H9 (cell line): ENCODE measurements at regions not wholly inside any gene's neighbourhood (a gene's known extent, or its start where the extent isn't known, plus 50 kb on each side); places are given as distances from the start of the nearest gene placed in this dataset.

Experiments
- DNase-seq: peaks from one replicate; pipeline ENCODE4 v3.0.0-alpha.2; 2017
- H2AFZ ChIP-seq: one replicate; pipeline ENCODE4 v1.6.1; 2013; ENCODE audit warnings: mild to moderate bottlenecking, low read length, control low read depth, moderate library complexity
- H2AK5ac ChIP-seq: 2 replicates; pipeline ENCODE4 v1.6.1; 2013; ENCODE audit warnings: low read length, control low read depth, mixed read lengths; ENCODE audit not compliant: insufficient read length
- H2BK120ac ChIP-seq: one replicate; pipeline ENCODE4 v1.6.1; 2013; ENCODE audit warnings: low read depth, mild to moderate bottlenecking, low read length, control low read depth, inconsistent platforms; ENCODE audit not compliant: poor library complexity, severe bottlenecking
- H2BK12ac ChIP-seq: 2 replicates; pipeline ENCODE4 v1.6.1; 2013; ENCODE audit warnings: low read length, control low read depth, mixed read lengths, low read depth; ENCODE audit not compliant: insufficient read length
- H2BK15ac ChIP-seq: 2 replicates; pipeline ENCODE4 v1.6.1; 2013; ENCODE audit warnings: low read depth, low read length, control low read depth
- H2BK20ac ChIP-seq: one replicate; pipeline ENCODE4 v1.6.1; 2013; ENCODE audit warnings: low read depth, mild to moderate bottlenecking, low read length, control low read depth, inconsistent platforms; ENCODE audit not compliant: poor library complexity, severe bottlenecking
- H2BK5ac ChIP-seq: 2 replicates; pipeline ENCODE4 v1.6.1; 2013; ENCODE audit warnings: low read length, control low read depth, mixed read lengths; ENCODE audit not compliant: insufficient read length
- H3K14ac ChIP-seq: 2 replicates; pipeline ENCODE4 v1.6.1; 2013; ENCODE audit warnings: low read length, control low read depth; ENCODE audit not compliant: insufficient read depth
- H3K18ac ChIP-seq: 2 replicates; pipeline ENCODE4 v1.6.1; 2013; ENCODE audit warnings: low read depth, mild to moderate bottlenecking, mixed read lengths, low read length, control low read depth; ENCODE audit not compliant: insufficient read length
- H3K23ac ChIP-seq: 2 replicates; pipeline ENCODE4 v1.6.1; 2013; ENCODE audit warnings: low read length, control low read depth, mixed read lengths, low read depth; ENCODE audit not compliant: insufficient read length
- H3K23me2 ChIP-seq: 2 replicates; pipeline ENCODE4 v1.6.1; 2013; ENCODE audit warnings: low read depth, mild to moderate bottlenecking, mixed read lengths, low read length, control low read depth; ENCODE audit not compliant: insufficient read length, poor library complexity, severe bottlenecking
- H3K27ac ChIP-seq: 2 replicates; pipeline ENCODE4 v1.5.1; 2013; ENCODE audit warnings: low read length, control low read depth, mixed read lengths, low read depth; ENCODE audit not compliant: insufficient read length
- H3K27me3 ChIP-seq: 2 replicates; pipeline ENCODE4 v1.6.1; 2013; ENCODE audit warnings: low read length, control low read depth, inconsistent platforms; ENCODE audit not compliant: insufficient read depth
- H3K4ac ChIP-seq: 2 replicates; pipeline ENCODE4 v1.6.1; 2013; ENCODE audit warnings: low read depth, mild to moderate bottlenecking, control low read depth, inconsistent platforms, low read length, moderate library complexity
- H3K4me1 ChIP-seq: 2 replicates; pipeline ENCODE4 v1.6.1; 2013; ENCODE audit warnings: low read length, control low read depth, inconsistent platforms; ENCODE audit not compliant: insufficient read depth
- H3K4me2 ChIP-seq: 2 replicates; pipeline ENCODE4 v1.6.1; 2013; ENCODE audit warnings: low read length, control low read depth, mixed read lengths; ENCODE audit not compliant: insufficient read length, insufficient read depth
- H3K56ac ChIP-seq: 2 replicates; pipeline ENCODE4 v1.6.1; 2013; ENCODE audit warnings: low read depth, mild to moderate bottlenecking, mixed read lengths, low read length, control low read depth; ENCODE audit not compliant: insufficient read length
- H3K79me1 ChIP-seq: 2 replicates; pipeline ENCODE4 v1.6.1; 2013; ENCODE audit warnings: low read depth, mild to moderate bottlenecking, moderate library complexity, low read length, control low read depth, inconsistent platforms; ENCODE audit not compliant: insufficient read depth, poor library complexity, severe bottlenecking
- H3K79me2 ChIP-seq: 2 replicates; pipeline ENCODE4 v1.6.1; 2013; ENCODE audit warnings: low read length, control low read depth, inconsistent platforms; ENCODE audit not compliant: insufficient read depth
- H3K9ac ChIP-seq: 2 replicates; pipeline ENCODE4 v1.6.1; 2013; ENCODE audit warnings: low read length, control low read depth, mixed read lengths; ENCODE audit not compliant: insufficient read length; ENCODE audit errors: extremely low read depth
- H3K9me3 ChIP-seq: one replicate; pipeline ENCODE4 v1.6.1; 2013; ENCODE audit warnings: low read depth, low read length, inconsistent platforms; ENCODE audit not compliant: control insufficient read depth
- H3T11ph ChIP-seq: one replicate; pipeline ENCODE4 v1.6.1; 2013; ENCODE audit warnings: mild to moderate bottlenecking, low read length, control low read depth, inconsistent platforms
- H4K20me1 ChIP-seq: one replicate; pipeline ENCODE4 v1.6.1; 2013; ENCODE audit not compliant: control insufficient read depth, insufficient read length, insufficient read depth
- H4K5ac ChIP-seq: 2 replicates; pipeline ENCODE4 v1.6.1; 2013; ENCODE audit warnings: low read depth, mild to moderate bottlenecking, mixed read lengths, low read length, control low read depth; ENCODE audit not compliant: insufficient read length
- H4K8ac ChIP-seq: replicated peaks from 2 replicates; pipeline ENCODE4 v1.6.1; 2013; ENCODE audit warnings: low read length, control low read depth, mixed read lengths, low read depth; ENCODE audit not compliant: insufficient read length
- H4K91ac ChIP-seq: 2 replicates; pipeline ENCODE4 v1.6.1; 2013; ENCODE audit warnings: low read depth, mild to moderate bottlenecking, moderate library complexity, mixed read lengths, low read length, control low read depth; ENCODE audit not compliant: insufficient read length
- H3K27ac Mint-ChIP-seq, 3 experiments: 2 replicates in 2 of 3; 3 replicates in 1 of 3; pipeline ENCODE4 v1.8.0; 2020 to 2021; ENCODE audit warnings: mixed read lengths in 3 of 3, mild to moderate bottlenecking in 1 of 3, moderate library complexity in 1 of 3
- H3K27me3 Mint-ChIP-seq: 2 replicates; pipeline ENCODE4 v1.8.0; 2021; ENCODE audit warnings: low read depth, mild to moderate bottlenecking, moderate library complexity, mixed read lengths
- H3K36me3 Mint-ChIP-seq, 3 experiments: 2 replicates in 2 of 3; 3 replicates in 1 of 3; pipeline ENCODE4 v1.8.0; 2020 to 2021; ENCODE audit warnings: low read depth in 3 of 3, mixed read lengths in 3 of 3; ENCODE audit not compliant: insufficient read depth in 1 of 3
- H3K4me1 Mint-ChIP-seq, 2 experiments: 2 replicates each; pipeline ENCODE4 v1.8.0; 2020; ENCODE audit warnings: mixed read lengths in 2 of 2
- H3K4me3 Mint-ChIP-seq, 2 experiments: 2 replicates in 1 of 2; 3 replicates in 1 of 2; pipeline ENCODE4 v1.8.0; 2020 to 2021; ENCODE audit warnings: mild to moderate bottlenecking in 2 of 2, mixed read lengths in 2 of 2, moderate library complexity in 1 of 2
- H3K9me3 Mint-ChIP-seq, 2 experiments: 2 replicates in 1 of 2; 3 replicates in 1 of 2; pipeline ENCODE4 v1.8.0; 2020; ENCODE audit warnings: mild to moderate bottlenecking in 2 of 2, mixed read lengths in 2 of 2, moderate library complexity in 1 of 2
- WGBS: extraction: QIAGEN DNeasy Blood & Tissue Kit; methylation state at CpG from one replicate; pipeline ENCODE4 v1.1.7; 2013; ENCODE audit warnings: missing lambda C conversion rate, low lambda C conversion rate, mixed read lengths; ENCODE audit not compliant: insufficient read length; ENCODE audit errors: extremely low coverage; 5-methylcytosine and 5-hydroxymethylcytosine counted together
- TF ChIP-seq, protein P1 (sequence below): fragments of 200-600 bp; sonication (generic); conservative IDR thresholded peaks from 3 replicates; pipeline ENCODE4 v1.8.0; 2021; ENCODE audit warnings: antibody characterized with exemption, mild to moderate bottlenecking

DNA sequence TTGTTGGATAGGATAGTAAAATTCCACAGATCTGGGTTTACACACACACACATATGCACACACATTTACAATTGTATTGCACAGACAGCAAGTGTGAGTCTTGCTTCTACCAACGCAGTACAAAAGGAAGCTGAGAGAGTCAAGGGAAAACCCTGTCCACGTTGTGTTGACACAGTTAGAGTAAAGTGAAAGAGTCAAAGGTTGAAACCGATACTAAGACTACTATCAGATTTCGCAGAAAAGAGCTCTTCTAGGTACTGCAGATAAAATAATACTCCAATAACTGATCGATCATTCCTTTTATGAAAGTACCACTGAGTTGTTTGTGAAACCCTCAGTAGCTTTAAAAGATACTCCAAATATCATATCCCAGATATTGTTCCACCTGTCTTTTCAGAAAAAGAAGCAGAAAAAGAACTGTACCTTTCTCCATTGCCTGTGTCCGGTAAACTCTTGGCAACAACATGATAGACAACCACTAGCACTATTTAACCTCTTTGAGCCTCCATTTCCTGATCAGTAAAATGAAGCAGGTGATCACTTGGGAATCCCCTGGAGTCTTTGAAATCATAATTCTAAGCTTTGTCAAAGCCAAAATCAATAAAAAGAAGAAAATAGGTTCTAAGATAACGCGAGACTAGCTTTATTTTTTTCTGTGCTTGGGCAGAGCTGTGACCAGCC is 224.6 kb upstream of the FOXN3 start:
- H2BK5ac ChIP-seq: no peak overlapping the region
- H3K18ac ChIP-seq: no peak overlapping the region
- no peak overlapping the region for H3K27ac ChIP-seq
- H3K23me2 ChIP-seq: no peaks in the 10 kb centered on the region
- WGBS: no CpG with 5 or more reads among the region's 8 CpGs
- no peaks in the 10 kb centered on the region for H3K4me1 ChIP-seq
- Mint-ChIP-seq H3K4me1 (peaks cover 19 to 20% of the 10 kb centered on the region in 2 experiments), H3K9me3 (peaks cover 4 to 6% of the 10 kb centered on the region in 2 experiments; a peak in 4 of 5 replicates), H3K27ac (no peak overlapping the region), H3K4me3 (no peak overlapping the region), H3K27me3 (no peaks in the 10 kb centered on the region), H3K36me3 (peaks cover 0 to 6% (median 1%) of the 10 kb centered on the region in 3 experiments; a peak in 3 of 7 replicates)
- no peak overlapping the region for H3K4me2 ChIP-seq
- no peaks in the 10 kb centered on the region for H3K9me3 ChIP-seq
- H3K14ac ChIP-seq: no peak overlapping the region
- no peak overlapping the region for H4K5ac ChIP-seq
- no peak overlapping the region for H3K23ac ChIP-seq
- no peak overlapping the region for H2BK12ac ChIP-seq
- no peak overlapping the region for H2AK5ac ChIP-seq
- no peak overlapping the region for H3K56ac ChIP-seq
- DNase-seq: no peak
- TF ChIP-seq, protein P1, sequence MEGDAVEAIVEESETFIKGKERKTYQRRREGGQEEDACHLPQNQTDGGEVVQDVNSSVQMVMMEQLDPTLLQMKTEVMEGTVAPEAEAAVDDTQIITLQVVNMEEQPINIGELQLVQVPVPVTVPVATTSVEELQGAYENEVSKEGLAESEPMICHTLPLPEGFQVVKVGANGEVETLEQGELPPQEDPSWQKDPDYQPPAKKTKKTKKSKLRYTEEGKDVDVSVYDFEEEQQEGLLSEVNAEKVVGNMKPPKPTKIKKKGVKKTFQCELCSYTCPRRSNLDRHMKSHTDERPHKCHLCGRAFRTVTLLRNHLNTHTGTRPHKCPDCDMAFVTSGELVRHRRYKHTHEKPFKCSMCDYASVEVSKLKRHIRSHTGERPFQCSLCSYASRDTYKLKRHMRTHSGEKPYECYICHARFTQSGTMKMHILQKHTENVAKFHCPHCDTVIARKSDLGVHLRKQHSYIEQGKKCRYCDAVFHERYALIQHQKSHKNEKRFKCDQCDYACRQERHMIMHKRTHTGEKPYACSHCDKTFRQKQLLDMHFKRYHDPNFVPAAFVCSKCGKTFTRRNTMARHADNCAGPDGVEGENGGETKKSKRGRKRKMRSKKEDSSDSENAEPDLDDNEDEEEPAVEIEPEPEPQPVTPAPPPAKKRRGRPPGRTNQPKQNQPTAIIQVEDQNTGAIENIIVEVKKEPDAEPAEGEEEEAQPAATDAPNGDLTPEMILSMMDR: no peak
- H3K79me2 ChIP-seq: no peaks in the 10 kb centered on the region
- H3K79me1 ChIP-seq: no peaks in the 10 kb centered on the region
- no peak overlapping the region for H2AFZ ChIP-seq
- no peak overlapping the region for H4K91ac ChIP-seq
- H3K27me3 ChIP-seq: no peaks in the 10 kb centered on the region
- no peak overlapping the region for H2BK20ac ChIP-seq
- no peak overlapping the region for H4K8ac ChIP-seq
- no peaks in the 10 kb centered on the region for H4K20me1 ChIP-seq
- no peak overlapping the region; the same call in 1 of the 2 replicates for H2BK15ac ChIP-seq
- H2BK120ac ChIP-seq: no peak overlapping the region
- no peak overlapping the region for H3K9ac ChIP-seq
- H3T11ph ChIP-seq: no peak overlapping the region
- H3K4ac ChIP-seq: no peak overlapping the region
